Loucy (cell line): ENCODE measurements at regions not wholly inside any gene's neighbourhood (a gene's known extent, or its start where the extent isn't known, plus 50 kb on each side); places are given as distances from the start of the nearest gene placed in this dataset.

Experiments
- H2AFZ ChIP-seq: fragments of 200-600 bp; sonication (generic); 2 replicates; pipeline ENCODE4 v1.6.0; 2016; ENCODE audit warnings: antibody characterized with exemption, mild to moderate bottlenecking, low read length, moderate library complexity
- H3F3A ChIP-seq: fragments of 200-600 bp; 2 replicates; pipeline ENCODE4 v1.6.0; 2016; ENCODE audit warnings: antibody characterized with exemption, low read depth, mild to moderate bottlenecking
- H3K27me3 ChIP-seq: fragments of 200-600 bp; sonication (generic); 2 replicates; pipeline ENCODE4 v1.6.1; 2014; ENCODE audit warnings: low read length, mild to moderate bottlenecking; ENCODE audit not compliant: insufficient read depth, poor library complexity, severe bottlenecking
- H3K36me3 ChIP-seq: fragments of 200-600 bp; sonication (generic); 2 replicates; pipeline ENCODE4 v1.6.1; 2016; ENCODE audit warnings: low read length; ENCODE audit not compliant: insufficient read depth
- H3K4me1 ChIP-seq: fragments of 200-600 bp; sonication (generic); 2 replicates; pipeline ENCODE4 v1.5.1; 2014; ENCODE audit warnings: low read length, mild to moderate bottlenecking; ENCODE audit not compliant: insufficient read depth, poor library complexity, severe bottlenecking
- H3K4me2 ChIP-seq: fragments of 200-600 bp; sonication (generic); 2 replicates; pipeline ENCODE4 v1.6.0; 2014; ENCODE audit warnings: antibody characterized with exemption, low read length, low read depth, mild to moderate bottlenecking; ENCODE audit not compliant: poor library complexity, severe bottlenecking
- H3K4me3 ChIP-seq: fragments of 200-600 bp; sonication (generic); 2 replicates; pipeline ENCODE4 v1.5.1; 2014; ENCODE audit warnings: low read length, mild to moderate bottlenecking, mixed read lengths; ENCODE audit not compliant: poor library complexity, severe bottlenecking
- H3K79me2 ChIP-seq: fragments of 200-600 bp; sonication (generic); 2 replicates; pipeline ENCODE4 v1.6.1; 2014; ENCODE audit warnings: low read length; ENCODE audit not compliant: insufficient read depth
- H3K9ac ChIP-seq: fragments of 200-600 bp; sonication (generic); 2 replicates; pipeline ENCODE4 v1.6.0; 2014; ENCODE audit warnings: mild to moderate bottlenecking, low read depth, low read length, moderate library complexity; ENCODE audit not compliant: poor library complexity, severe bottlenecking
- H3K9me2 ChIP-seq: fragments of 200-600 bp; sonication (generic); replicated peaks from 2 replicates; pipeline ENCODE4 v1.6.1; 2016; ENCODE audit warnings: low read depth, low read length, mixed read lengths
- H3K9me3 ChIP-seq: fragments of 200-600 bp; sonication (generic); 2 replicates; pipeline ENCODE4 v1.6.1; 2014; ENCODE audit warnings: mild to moderate bottlenecking, antibody characterized with exemption, low read length, low read depth; ENCODE audit not compliant: insufficient read depth
- H4K20me1 ChIP-seq: fragments of 200-600 bp; sonication (generic); 2 replicates; pipeline ENCODE4 v1.6.0; 2014; ENCODE audit warnings: antibody characterized with exemption, low read length, mild to moderate bottlenecking; ENCODE audit not compliant: insufficient read depth, poor library complexity, severe bottlenecking
- EZH2phosphoT487 ChIP-seq: fragments of 200-600 bp; IDR thresholded peaks from 2 replicates; pipeline ENCODE4 v1.6.1; 2018; ENCODE audit warnings: antibody characterized with exemption, mild to moderate bottlenecking, moderate library complexity, borderline replicate concordance
- TF ChIP-seq, protein P1 (sequence below): fragments of 200-600 bp; sonication (generic); conservative IDR thresholded peaks from 2 replicates; pipeline ENCODE4 v1.5.1; 2014; ENCODE audit warnings: mild to moderate bottlenecking, antibody characterized with exemption, low read length

DNA sequence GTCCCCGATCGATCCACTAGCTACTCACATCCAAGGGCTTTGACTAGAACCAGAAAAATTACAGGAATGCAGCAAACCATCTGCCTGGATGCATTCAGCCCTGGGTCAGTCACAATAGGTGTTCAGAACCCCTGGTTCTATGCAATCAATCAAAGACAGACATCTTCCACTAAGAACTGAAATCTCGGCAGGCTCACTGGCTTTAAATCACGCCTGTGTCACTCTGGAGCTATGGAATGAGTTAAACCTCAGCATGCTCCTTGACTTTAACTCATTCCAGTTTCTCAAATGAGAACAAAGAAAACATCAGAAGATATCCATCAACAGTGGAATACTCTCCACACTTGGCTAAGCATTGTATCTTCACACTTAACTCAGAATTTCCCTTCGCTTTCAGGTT lies 68.1 kb upstream of the SPTBN1 start:
- no peaks in the 10 kb centered on the region for H3K9me3 ChIP-seq
- TF ChIP-seq EZH2phosphoT487, result no peak
- TF ChIP-seq, protein P1, sequence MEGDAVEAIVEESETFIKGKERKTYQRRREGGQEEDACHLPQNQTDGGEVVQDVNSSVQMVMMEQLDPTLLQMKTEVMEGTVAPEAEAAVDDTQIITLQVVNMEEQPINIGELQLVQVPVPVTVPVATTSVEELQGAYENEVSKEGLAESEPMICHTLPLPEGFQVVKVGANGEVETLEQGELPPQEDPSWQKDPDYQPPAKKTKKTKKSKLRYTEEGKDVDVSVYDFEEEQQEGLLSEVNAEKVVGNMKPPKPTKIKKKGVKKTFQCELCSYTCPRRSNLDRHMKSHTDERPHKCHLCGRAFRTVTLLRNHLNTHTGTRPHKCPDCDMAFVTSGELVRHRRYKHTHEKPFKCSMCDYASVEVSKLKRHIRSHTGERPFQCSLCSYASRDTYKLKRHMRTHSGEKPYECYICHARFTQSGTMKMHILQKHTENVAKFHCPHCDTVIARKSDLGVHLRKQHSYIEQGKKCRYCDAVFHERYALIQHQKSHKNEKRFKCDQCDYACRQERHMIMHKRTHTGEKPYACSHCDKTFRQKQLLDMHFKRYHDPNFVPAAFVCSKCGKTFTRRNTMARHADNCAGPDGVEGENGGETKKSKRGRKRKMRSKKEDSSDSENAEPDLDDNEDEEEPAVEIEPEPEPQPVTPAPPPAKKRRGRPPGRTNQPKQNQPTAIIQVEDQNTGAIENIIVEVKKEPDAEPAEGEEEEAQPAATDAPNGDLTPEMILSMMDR, result no peak
- no peak overlapping the region for H2AFZ ChIP-seq

DNA sequence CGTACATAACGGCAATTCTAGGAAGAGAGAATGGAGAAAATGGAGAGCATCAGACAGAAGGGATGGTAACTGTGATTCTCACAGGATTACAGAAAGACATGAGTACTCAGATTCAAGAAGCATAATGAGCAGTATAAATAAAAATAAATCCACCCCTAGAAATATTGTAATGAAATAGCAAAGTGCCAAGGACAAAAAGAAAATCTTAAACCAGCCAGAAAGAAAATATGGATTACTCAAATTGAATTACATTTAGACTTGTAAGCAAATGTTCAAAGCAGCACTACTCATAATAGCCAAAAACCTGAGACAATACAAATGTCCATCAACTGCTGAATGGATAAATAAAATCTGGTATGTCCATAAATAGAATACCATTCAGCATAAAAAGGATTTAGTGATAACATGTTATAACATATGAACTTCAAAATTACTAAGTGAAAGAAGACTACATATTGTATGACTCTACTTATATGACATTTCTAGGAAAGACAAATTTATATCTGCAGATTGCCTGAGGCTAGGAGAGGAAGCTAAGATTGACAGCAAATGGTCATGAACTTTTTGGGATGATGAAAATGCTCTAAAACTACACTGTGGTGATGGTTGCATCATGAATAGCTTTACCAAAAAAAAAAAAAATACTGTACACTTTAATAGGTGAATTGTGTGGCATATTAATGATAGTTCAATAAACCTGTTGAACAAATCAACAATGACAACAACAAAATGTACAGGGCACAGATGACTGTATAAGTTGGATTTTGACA lies 63.4 kb upstream of the SPTBN1 start:
- H3K9me2 ChIP-seq, result no peaks in the 10 kb centered on the region
- no peak overlapping the region for H3K4me3 ChIP-seq
- no peaks in the 10 kb centered on the region for H3K4me1 ChIP-seq
- no peaks in the 10 kb centered on the region for H3F3A ChIP-seq
- H3K79me2 ChIP-seq, result no peaks in the 10 kb centered on the region
- TF ChIP-seq EZH2phosphoT487, result no peak
- TF ChIP-seq, protein P1, result no peak
- H4K20me1 ChIP-seq, result no peaks in the 10 kb centered on the region
- H3K9me3 ChIP-seq, result no peaks in the 10 kb centered on the region
- H2AFZ ChIP-seq, result no peak overlapping the region
- no peak overlapping the region for H3K9ac ChIP-seq
- H3K4me2 ChIP-seq, result no peak overlapping the region
- peaks cover 10% of the 10 kb centered on the region for H3K27me3 ChIP-seq
- no peaks in the 10 kb centered on the region for H3K36me3 ChIP-seq

More for the DNA sequence above, 68.1 kb upstream of the SPTBN1 start:
- Histone ChIP-seq H3K79me2 (no peaks in the 10 kb centered on the region), H3K27me3 (peaks cover 9% of the 10 kb centered on the region), H4K20me1 (no peaks in the 10 kb centered on the region), H3K9ac (no peak overlapping the region), H3K36me3 (no peaks in the 10 kb centered on the region), H3K4me1 (no peaks in the 10 kb centered on the region), H3K9me2 (no peaks in the 10 kb centered on the region), H3K4me3 (no peak overlapping the region), H3F3A (no peaks in the 10 kb centered on the region), H3K4me2 (no peak overlapping the region)

DNA sequence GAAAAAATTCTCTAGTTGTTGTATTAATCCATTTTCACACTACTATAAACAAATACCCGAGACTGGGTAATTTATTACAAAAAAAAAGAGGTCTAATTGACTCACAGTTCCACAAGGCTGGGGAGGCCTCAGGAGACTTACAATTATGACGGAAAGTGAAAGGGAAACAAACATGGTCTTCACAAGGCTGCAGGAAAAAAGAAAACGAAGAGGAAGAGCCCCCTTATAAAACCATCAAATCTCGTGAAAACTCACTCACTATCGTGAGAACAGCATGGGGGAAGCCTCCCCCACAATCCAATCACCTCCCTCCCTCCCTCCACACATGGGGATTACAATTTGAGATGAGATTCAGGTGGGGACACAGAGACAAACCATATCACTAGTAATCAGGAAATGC lies 61.7 kb upstream of the SPTBN1 start:
- Histone ChIP-seq H3K9me2 (no peaks in the 10 kb centered on the region), H3K9ac (no peak overlapping the region), H3K79me2 (no peaks in the 10 kb centered on the region), H4K20me1 (no peaks in the 10 kb centered on the region), H3K4me3 (no peak overlapping the region), H2AFZ (no peak overlapping the region), H3K4me2 (no peak overlapping the region), H3K27me3 (peaks cover 26% of the 10 kb centered on the region), H3F3A (no peaks in the 10 kb centered on the region), H3K36me3 (no peaks in the 10 kb centered on the region), H3K4me1 (no peaks in the 10 kb centered on the region), H3K9me3 (no peaks in the 10 kb centered on the region)
- TF ChIP-seq EZH2phosphoT487, result no peak
- TF ChIP-seq, protein P1, result no peak
